Fibroblast of lung (primary cell): ENCODE measurements at regions not wholly inside any gene's neighbourhood (a gene's known extent, or its start where the extent isn't known, plus 50 kb on each side); places are given as distances from the start of the nearest gene placed in this dataset.

ENCODE experiments used
- DNase-seq, 2 donors: peaks; one replicate each; pipeline versions ENCODE4 v3.0.0 to v3.0.0-alpha.2; 2010; ENCODE audit warnings: low read depth in 2 of 2
- H2AFZ ChIP-seq: 2 replicates; pipeline ENCODE4 v1.5.1; 2012; ENCODE audit warnings: low read length, control low read depth, inconsistent platforms
- H3K27ac ChIP-seq: 2 replicates; pipeline ENCODE4 v1.5.1; 2011; ENCODE audit warnings: low read length, control low read depth; ENCODE audit not compliant: insufficient read depth
- H3K27me3 ChIP-seq: 2 replicates; pipeline ENCODE4 v1.5.1; 2011; ENCODE audit warnings: mild to moderate bottlenecking, low read length; ENCODE audit not compliant: control insufficient read depth, insufficient read depth
- H3K36me3 ChIP-seq: 2 replicates; pipeline ENCODE4 v1.5.1; 2011; ENCODE audit warnings: low read length; ENCODE audit not compliant: control insufficient read depth, insufficient read depth
- H3K4me1 ChIP-seq: 2 replicates; pipeline ENCODE4 v1.5.1; 2011; ENCODE audit warnings: low read length; ENCODE audit not compliant: control insufficient read depth, insufficient read depth; ENCODE audit errors: extremely low read depth
- H3K4me2 ChIP-seq: 2 replicates; pipeline ENCODE4 v1.5.1; 2011; ENCODE audit warnings: low read length, control low read depth; ENCODE audit not compliant: insufficient read depth; ENCODE audit errors: extremely low read depth
- H3K4me3 ChIP-seq, 4 experiments: fragments of 200-600 bp in 1 of 4; sonication (generic) in 1 of 4; replicated peaks in 1 of 4; 2 replicates each; pipeline ENCODE4 v1.5.1; 2011 to 2016; ENCODE audit warnings: low read length in 4 of 4, low read depth in 3 of 4, mild to moderate bottlenecking in 3 of 4, control low read depth in 2 of 4, inconsistent platforms in 1 of 4, mixed read lengths in 1 of 4; ENCODE audit not compliant: insufficient read depth in 1 of 4; ENCODE audit errors: control extremely low read depth in 1 of 4
- H3K79me2 ChIP-seq: 2 replicates; pipeline ENCODE4 v1.5.1; 2012; ENCODE audit warnings: mild to moderate bottlenecking, low read length, inconsistent platforms; ENCODE audit not compliant: control insufficient read depth, insufficient read depth
- H3K9ac ChIP-seq: 2 replicates; pipeline ENCODE4 v1.5.1; 2011; ENCODE audit warnings: mild to moderate bottlenecking, low read length, control low read depth; ENCODE audit not compliant: insufficient read depth
- H3K9me3 ChIP-seq: 2 replicates; pipeline ENCODE4 v1.5.1; 2012; ENCODE audit warnings: low read depth, low read length; ENCODE audit not compliant: control insufficient read depth, insufficient read depth
- H4K20me1 ChIP-seq: 2 replicates; pipeline ENCODE4 v1.5.1; 2011; ENCODE audit warnings: low read length; ENCODE audit not compliant: control insufficient read depth, insufficient read depth; ENCODE audit errors: extremely low read depth
- CTCF ChIP-seq, 2 donors: IDR thresholded peaks in 1 of 2; conservative IDR thresholded peaks in 1 of 2; 1 replicate in 1 of 2; 2 replicates in 1 of 2; pipeline ENCODE4 v1.5.1; 2011 to 2012; ENCODE audit warnings: low read length in 2 of 2, control low read depth in 1 of 2, inconsistent platforms in 1 of 2, low read depth in 1 of 2, mild to moderate bottlenecking in 1 of 2
- EZH2 ChIP-seq: IDR thresholded peaks from 2 replicates; pipeline ENCODE4 v1.5.1; 2012; ENCODE audit warnings: low read length, control low read depth, mild to moderate bottlenecking; ENCODE audit errors: missing control alignments

- Histone ChIP-seq H2AFZ (no peak overlapping the region), H3K27ac (no peak overlapping the region), H3K9me3 (no peaks in the 10 kb centered on the region), H3K4me2 (no peak overlapping the region), H4K20me1 (no peaks in the 10 kb centered on the region), H3K9ac (no peak overlapping the region), H3K36me3 (peaks cover 1% of the 10 kb centered on the region), H3K4me1 (no peaks in the 10 kb centered on the region), H3K4me3 (no peak overlapping the region), H3K79me2 (no peaks in the 10 kb centered on the region), H3K27me3 (no peaks in the 10 kb centered on the region)
- no peak for DNase-seq
- TF ChIP-seq CTCF (conservative IDR thresholded peaks at IDR 0.05 in 1 of 2, IDR thresholded peaks at IDR 0.05 in 1 of 2; ENCODE audit: low read depth in 1 of 2, low read length in 2 of 2) (no peak), EZH2 (no peak)
Measured at GRCh38 chr13:73691891-73692290, 442.3 kb downstream of the KLF12 start.

- no peak overlapping the region for H3K4me3 ChIP-seq
- no peaks in the 10 kb centered on the region for H3K9me3 ChIP-seq
- no peak overlapping the region for H3K4me2 ChIP-seq
- H3K27me3 ChIP-seq, result no peaks in the 10 kb centered on the region
- H3K4me1 ChIP-seq, result no peaks in the 10 kb centered on the region
- no peak for TF ChIP-seq EZH2
- TF ChIP-seq CTCF (conservative IDR thresholded peaks at IDR 0.05 in 1 of 2, IDR thresholded peaks at IDR 0.05 in 1 of 2; ENCODE audit: low read depth in 1 of 2, low read length in 2 of 2), result no peak
- H3K27ac ChIP-seq, result no peak overlapping the region
- no peaks in the 10 kb centered on the region for H3K36me3 ChIP-seq
- no peak overlapping the region for H2AFZ ChIP-seq
- no peak overlapping the region for H3K9ac ChIP-seq
- H3K79me2 ChIP-seq, result no peaks in the 10 kb centered on the region
- H4K20me1 ChIP-seq, result no peaks in the 10 kb centered on the region
- no peak for DNase-seq
Measured at GRCh38 chr13:73687929-73688328, 446.3 kb downstream of the KLF12 start.

DNA sequence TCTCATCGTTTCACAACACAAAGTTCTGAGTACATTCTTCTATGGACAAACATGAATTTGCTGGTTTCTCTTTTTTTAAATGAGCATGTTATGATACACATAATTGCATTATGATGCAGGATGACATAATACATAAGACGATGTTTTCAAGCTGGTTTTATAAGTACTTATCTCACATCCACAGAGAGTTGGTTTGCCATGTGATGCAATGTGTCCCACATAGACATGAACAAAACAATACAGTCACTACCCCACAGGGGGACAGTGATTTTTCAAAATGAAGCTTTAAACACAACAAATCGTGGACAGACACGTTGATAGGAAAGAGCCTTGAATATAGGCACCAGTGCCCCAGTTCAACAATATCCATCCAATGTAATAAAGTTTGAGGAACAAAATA is 447.1 kb downstream of the KLF12 start:
- H3K27me3 ChIP-seq, result no peaks in the 10 kb centered on the region
- TF ChIP-seq EZH2 (no peak), CTCF (conservative IDR thresholded peaks at IDR 0.05 in 1 of 2, IDR thresholded peaks at IDR 0.05 in 1 of 2; ENCODE audit: low read depth in 1 of 2, low read length in 2 of 2) (no peak)
- no peak overlapping the region for H3K4me2 ChIP-seq
- H3K9me3 ChIP-seq, result no peaks in the 10 kb centered on the region
- no peak overlapping the region for H3K4me3 ChIP-seq
- no peaks in the 10 kb centered on the region for H3K36me3 ChIP-seq
- no peaks in the 10 kb centered on the region for H3K4me1 ChIP-seq
- no peak overlapping the region for H3K27ac ChIP-seq
- peak in 1 of 2 donors; percentile 6 for DNase-seq
- no peak overlapping the region for H3K9ac ChIP-seq
- H4K20me1 ChIP-seq, result no peaks in the 10 kb centered on the region
- H2AFZ ChIP-seq, result no peak overlapping the region
- no peaks in the 10 kb centered on the region for H3K79me2 ChIP-seq
